ENCODE measurements at regions not wholly inside any gene's neighbourhood (a gene's known extent, or its start where the extent isn't known, plus 50 kb on each side); places are given as distances from the start of the nearest gene placed in this dataset.

DNA sequence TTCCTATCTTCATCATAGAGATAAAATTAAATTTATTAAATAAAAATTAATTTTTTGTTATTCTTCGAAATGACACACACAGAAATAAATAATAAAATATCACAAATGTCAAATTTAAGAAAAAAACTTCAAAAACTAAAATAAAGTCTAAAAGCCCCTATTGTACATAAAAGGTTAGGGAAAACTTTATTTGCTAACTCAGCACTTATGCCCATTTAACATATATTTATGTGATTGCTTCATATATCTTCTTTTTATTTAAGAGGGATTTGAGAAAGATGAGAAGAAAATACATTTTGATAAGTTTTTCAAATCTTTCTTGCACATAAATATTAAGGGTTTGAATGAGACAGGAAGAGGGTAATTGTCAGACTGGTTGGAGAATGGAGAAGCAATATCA lies 2350.4 kb upstream of the RAG2 start:
- TF ChIP-seq, protein P1, sequence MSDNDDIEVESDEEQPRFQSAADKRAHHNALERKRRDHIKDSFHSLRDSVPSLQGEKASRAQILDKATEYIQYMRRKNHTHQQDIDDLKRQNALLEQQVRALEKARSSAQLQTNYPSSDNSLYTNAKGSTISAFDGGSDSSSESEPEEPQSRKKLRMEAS (IDR thresholded peaks at IDR 0.05): no peak
- TF ChIP-seq, protein P2, sequence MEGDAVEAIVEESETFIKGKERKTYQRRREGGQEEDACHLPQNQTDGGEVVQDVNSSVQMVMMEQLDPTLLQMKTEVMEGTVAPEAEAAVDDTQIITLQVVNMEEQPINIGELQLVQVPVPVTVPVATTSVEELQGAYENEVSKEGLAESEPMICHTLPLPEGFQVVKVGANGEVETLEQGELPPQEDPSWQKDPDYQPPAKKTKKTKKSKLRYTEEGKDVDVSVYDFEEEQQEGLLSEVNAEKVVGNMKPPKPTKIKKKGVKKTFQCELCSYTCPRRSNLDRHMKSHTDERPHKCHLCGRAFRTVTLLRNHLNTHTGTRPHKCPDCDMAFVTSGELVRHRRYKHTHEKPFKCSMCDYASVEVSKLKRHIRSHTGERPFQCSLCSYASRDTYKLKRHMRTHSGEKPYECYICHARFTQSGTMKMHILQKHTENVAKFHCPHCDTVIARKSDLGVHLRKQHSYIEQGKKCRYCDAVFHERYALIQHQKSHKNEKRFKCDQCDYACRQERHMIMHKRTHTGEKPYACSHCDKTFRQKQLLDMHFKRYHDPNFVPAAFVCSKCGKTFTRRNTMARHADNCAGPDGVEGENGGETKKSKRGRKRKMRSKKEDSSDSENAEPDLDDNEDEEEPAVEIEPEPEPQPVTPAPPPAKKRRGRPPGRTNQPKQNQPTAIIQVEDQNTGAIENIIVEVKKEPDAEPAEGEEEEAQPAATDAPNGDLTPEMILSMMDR (IDR thresholded peaks at IDR 0.05 in 2 of 3, conservative IDR thresholded peaks at IDR 0.05 in 1 of 3; ENCODE audit: borderline replicate concordance in 1 of 3, insufficient read depth in 1 of 3, low read depth in 2 of 3, low read length in 2 of 3): no peak
- TF ChIP-seq ZFX (IDR thresholded peaks at IDR 0.05) (no peak), TCF7L2 (IDR thresholded peaks at IDR 0.05; ENCODE audit: borderline replicate concordance, extremely low read depth, insufficient read depth, insufficient read length) (no peak)
